H9 (cell line): ENCODE measurements at regions not wholly inside any gene's neighbourhood (a gene's known extent, or its start where the extent isn't known, plus 50 kb on each side); places are given as distances from the start of the nearest gene placed in this dataset.

Source experiments
- DNase-seq: peaks from one replicate; pipeline ENCODE4 v3.0.0-alpha.2; 2017
- H2AFZ ChIP-seq: one replicate; pipeline ENCODE4 v1.6.1; 2013; ENCODE audit warnings: mild to moderate bottlenecking, low read length, control low read depth, moderate library complexity
- H2AK5ac ChIP-seq: 2 replicates; pipeline ENCODE4 v1.6.1; 2013; ENCODE audit warnings: low read length, control low read depth, mixed read lengths; ENCODE audit not compliant: insufficient read length
- H2BK120ac ChIP-seq: one replicate; pipeline ENCODE4 v1.6.1; 2013; ENCODE audit warnings: low read depth, mild to moderate bottlenecking, low read length, control low read depth, inconsistent platforms; ENCODE audit not compliant: poor library complexity, severe bottlenecking
- H2BK12ac ChIP-seq: 2 replicates; pipeline ENCODE4 v1.6.1; 2013; ENCODE audit warnings: low read length, control low read depth, mixed read lengths, low read depth; ENCODE audit not compliant: insufficient read length
- H2BK15ac ChIP-seq: 2 replicates; pipeline ENCODE4 v1.6.1; 2013; ENCODE audit warnings: low read depth, low read length, control low read depth
- H2BK20ac ChIP-seq: one replicate; pipeline ENCODE4 v1.6.1; 2013; ENCODE audit warnings: low read depth, mild to moderate bottlenecking, low read length, control low read depth, inconsistent platforms; ENCODE audit not compliant: poor library complexity, severe bottlenecking
- H2BK5ac ChIP-seq: 2 replicates; pipeline ENCODE4 v1.6.1; 2013; ENCODE audit warnings: low read length, control low read depth, mixed read lengths; ENCODE audit not compliant: insufficient read length
- H3K14ac ChIP-seq: 2 replicates; pipeline ENCODE4 v1.6.1; 2013; ENCODE audit warnings: low read length, control low read depth; ENCODE audit not compliant: insufficient read depth
- H3K18ac ChIP-seq: 2 replicates; pipeline ENCODE4 v1.6.1; 2013; ENCODE audit warnings: low read depth, mild to moderate bottlenecking, mixed read lengths, low read length, control low read depth; ENCODE audit not compliant: insufficient read length
- H3K23ac ChIP-seq: 2 replicates; pipeline ENCODE4 v1.6.1; 2013; ENCODE audit warnings: low read length, control low read depth, mixed read lengths, low read depth; ENCODE audit not compliant: insufficient read length
- H3K23me2 ChIP-seq: 2 replicates; pipeline ENCODE4 v1.6.1; 2013; ENCODE audit warnings: low read depth, mild to moderate bottlenecking, mixed read lengths, low read length, control low read depth; ENCODE audit not compliant: insufficient read length, poor library complexity, severe bottlenecking
- H3K27ac ChIP-seq: 2 replicates; pipeline ENCODE4 v1.5.1; 2013; ENCODE audit warnings: low read length, control low read depth, mixed read lengths, low read depth; ENCODE audit not compliant: insufficient read length
- H3K27me3 ChIP-seq: 2 replicates; pipeline ENCODE4 v1.6.1; 2013; ENCODE audit warnings: low read length, control low read depth, inconsistent platforms; ENCODE audit not compliant: insufficient read depth
- H3K4ac ChIP-seq: 2 replicates; pipeline ENCODE4 v1.6.1; 2013; ENCODE audit warnings: low read depth, mild to moderate bottlenecking, control low read depth, inconsistent platforms, low read length, moderate library complexity
- H3K4me1 ChIP-seq: 2 replicates; pipeline ENCODE4 v1.6.1; 2013; ENCODE audit warnings: low read length, control low read depth, inconsistent platforms; ENCODE audit not compliant: insufficient read depth
- H3K4me2 ChIP-seq: 2 replicates; pipeline ENCODE4 v1.6.1; 2013; ENCODE audit warnings: low read length, control low read depth, mixed read lengths; ENCODE audit not compliant: insufficient read length, insufficient read depth
- H3K56ac ChIP-seq: 2 replicates; pipeline ENCODE4 v1.6.1; 2013; ENCODE audit warnings: low read depth, mild to moderate bottlenecking, mixed read lengths, low read length, control low read depth; ENCODE audit not compliant: insufficient read length
- H3K79me1 ChIP-seq: 2 replicates; pipeline ENCODE4 v1.6.1; 2013; ENCODE audit warnings: low read depth, mild to moderate bottlenecking, moderate library complexity, low read length, control low read depth, inconsistent platforms; ENCODE audit not compliant: insufficient read depth, poor library complexity, severe bottlenecking
- H3K79me2 ChIP-seq: 2 replicates; pipeline ENCODE4 v1.6.1; 2013; ENCODE audit warnings: low read length, control low read depth, inconsistent platforms; ENCODE audit not compliant: insufficient read depth
- H3K9ac ChIP-seq: 2 replicates; pipeline ENCODE4 v1.6.1; 2013; ENCODE audit warnings: low read length, control low read depth, mixed read lengths; ENCODE audit not compliant: insufficient read length; ENCODE audit errors: extremely low read depth
- H3K9me3 ChIP-seq: one replicate; pipeline ENCODE4 v1.6.1; 2013; ENCODE audit warnings: low read depth, low read length, inconsistent platforms; ENCODE audit not compliant: control insufficient read depth
- H3T11ph ChIP-seq: one replicate; pipeline ENCODE4 v1.6.1; 2013; ENCODE audit warnings: mild to moderate bottlenecking, low read length, control low read depth, inconsistent platforms
- H4K20me1 ChIP-seq: one replicate; pipeline ENCODE4 v1.6.1; 2013; ENCODE audit not compliant: control insufficient read depth, insufficient read length, insufficient read depth
- H4K5ac ChIP-seq: 2 replicates; pipeline ENCODE4 v1.6.1; 2013; ENCODE audit warnings: low read depth, mild to moderate bottlenecking, mixed read lengths, low read length, control low read depth; ENCODE audit not compliant: insufficient read length
- H4K8ac ChIP-seq: replicated peaks from 2 replicates; pipeline ENCODE4 v1.6.1; 2013; ENCODE audit warnings: low read length, control low read depth, mixed read lengths, low read depth; ENCODE audit not compliant: insufficient read length
- H4K91ac ChIP-seq: 2 replicates; pipeline ENCODE4 v1.6.1; 2013; ENCODE audit warnings: low read depth, mild to moderate bottlenecking, moderate library complexity, mixed read lengths, low read length, control low read depth; ENCODE audit not compliant: insufficient read length
- H3K27ac Mint-ChIP-seq, 3 experiments: 2 replicates in 2 of 3; 3 replicates in 1 of 3; pipeline ENCODE4 v1.8.0; 2020 to 2021; ENCODE audit warnings: mixed read lengths in 3 of 3, mild to moderate bottlenecking in 1 of 3, moderate library complexity in 1 of 3
- H3K27me3 Mint-ChIP-seq: 2 replicates; pipeline ENCODE4 v1.8.0; 2021; ENCODE audit warnings: low read depth, mild to moderate bottlenecking, moderate library complexity, mixed read lengths
- H3K36me3 Mint-ChIP-seq, 3 experiments: 2 replicates in 2 of 3; 3 replicates in 1 of 3; pipeline ENCODE4 v1.8.0; 2020 to 2021; ENCODE audit warnings: low read depth in 3 of 3, mixed read lengths in 3 of 3; ENCODE audit not compliant: insufficient read depth in 1 of 3
- H3K4me1 Mint-ChIP-seq, 2 experiments: 2 replicates each; pipeline ENCODE4 v1.8.0; 2020; ENCODE audit warnings: mixed read lengths in 2 of 2
- H3K4me3 Mint-ChIP-seq, 2 experiments: 2 replicates in 1 of 2; 3 replicates in 1 of 2; pipeline ENCODE4 v1.8.0; 2020 to 2021; ENCODE audit warnings: mild to moderate bottlenecking in 2 of 2, mixed read lengths in 2 of 2, moderate library complexity in 1 of 2
- H3K9me3 Mint-ChIP-seq, 2 experiments: 2 replicates in 1 of 2; 3 replicates in 1 of 2; pipeline ENCODE4 v1.8.0; 2020; ENCODE audit warnings: mild to moderate bottlenecking in 2 of 2, mixed read lengths in 2 of 2, moderate library complexity in 1 of 2
- CTCF ChIP-seq: fragments of 200-600 bp; sonication (generic); conservative IDR thresholded peaks from 3 replicates; pipeline ENCODE4 v1.8.0; 2021; ENCODE audit warnings: antibody characterized with exemption, mild to moderate bottlenecking
- WGBS: extraction: QIAGEN DNeasy Blood & Tissue Kit; methylation state at CpG from one replicate; pipeline ENCODE4 v1.1.7; 2013; ENCODE audit warnings: missing lambda C conversion rate, low lambda C conversion rate, mixed read lengths; ENCODE audit not compliant: insufficient read length; ENCODE audit errors: extremely low coverage; 5-methylcytosine and 5-hydroxymethylcytosine counted together

GRCh38 chr2:221969087-221969829, 329.5 kb downstream of the PAX3 start:
- no peak overlapping the region for H3K56ac ChIP-seq
- no peak overlapping the region for H2BK12ac ChIP-seq
- H2BK20ac ChIP-seq: no peak overlapping the region
- H3K4me3 Mint-ChIP-seq: no peak overlapping the region
- H3K18ac ChIP-seq: no peak overlapping the region
- no peaks in the 10 kb centered on the region for H3K36me3 Mint-ChIP-seq
- H3K27me3 ChIP-seq: no peaks in the 10 kb centered on the region
- peak; percentile 87 for TF ChIP-seq CTCF
- no peaks in the 10 kb centered on the region for H3K79me2 ChIP-seq
- no peak overlapping the region for H3K14ac ChIP-seq
- no peak overlapping the region for H3K27ac ChIP-seq
- no peaks in the 10 kb centered on the region for H3K9me3 ChIP-seq
- H4K20me1 ChIP-seq: no peaks in the 10 kb centered on the region
- H2BK5ac ChIP-seq: no peak overlapping the region
- H3K27ac Mint-ChIP-seq: peak overlapping the region in 1 of 3 experiments; percentile 29; a peak in 1 of 7 replicates
- no peaks in the 10 kb centered on the region for H3K23me2 ChIP-seq
- H3K23ac ChIP-seq: no peak overlapping the region
- H2AFZ ChIP-seq: no peak overlapping the region
- no peak overlapping the region for H2BK120ac ChIP-seq
- no CpG with 5 or more reads among the region's 7 CpGs for WGBS
- H3K4me1 ChIP-seq: no peaks in the 10 kb centered on the region
- no peaks in the 10 kb centered on the region for H3K27me3 Mint-ChIP-seq
- no peak overlapping the region for H3K9ac ChIP-seq
- no peaks in the 10 kb centered on the region for H3K9me3 Mint-ChIP-seq
- H4K91ac ChIP-seq: no peak overlapping the region
- no peak overlapping the region for H4K8ac ChIP-seq
- no peak overlapping the region for H2BK15ac ChIP-seq
- H3K4me1 Mint-ChIP-seq: peaks cover 14 to 20% of the 10 kb centered on the region in 2 experiments
- H4K5ac ChIP-seq: no peak overlapping the region
- H3K4me2 ChIP-seq: no peak overlapping the region
- DNase-seq: no peak
- no peaks in the 10 kb centered on the region for H3K79me1 ChIP-seq
- H2AK5ac ChIP-seq: no peak overlapping the region
- H3K4ac ChIP-seq: no peak overlapping the region
- no peak overlapping the region for H3T11ph ChIP-seq
